ENCODE measurements at regions not wholly inside any gene's neighbourhood (a gene's known extent, or its start where the extent isn't known, plus 50 kb on each side); places are given as distances from the start of the nearest gene placed in this dataset.
"Not testable (repeated sequence)": the region's sequence is repeated elsewhere in the genome, so short reads cannot be mapped to it uniquely, and the experiment has no call there.

DNA sequence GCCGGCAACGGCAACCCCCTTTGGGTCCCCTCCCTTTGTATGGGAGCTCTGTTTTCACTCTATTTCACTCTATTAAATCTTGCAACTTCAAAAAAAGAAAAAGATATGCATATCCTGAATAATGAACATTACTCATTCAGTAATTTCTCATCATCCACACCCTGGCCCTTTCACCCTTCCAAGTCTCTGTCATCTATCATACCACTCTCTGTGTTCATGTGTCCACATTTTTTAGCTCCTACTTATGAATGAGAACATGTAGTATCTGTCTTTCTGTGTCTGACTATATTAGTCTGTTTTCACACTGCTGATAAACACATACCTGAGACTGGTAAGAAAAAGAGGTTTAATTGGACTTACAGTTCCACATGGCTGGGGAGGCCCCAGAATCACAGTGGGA is 209.8 kb upstream of the DDHD1 start:
- TF ChIP-seq, protein P1, sequence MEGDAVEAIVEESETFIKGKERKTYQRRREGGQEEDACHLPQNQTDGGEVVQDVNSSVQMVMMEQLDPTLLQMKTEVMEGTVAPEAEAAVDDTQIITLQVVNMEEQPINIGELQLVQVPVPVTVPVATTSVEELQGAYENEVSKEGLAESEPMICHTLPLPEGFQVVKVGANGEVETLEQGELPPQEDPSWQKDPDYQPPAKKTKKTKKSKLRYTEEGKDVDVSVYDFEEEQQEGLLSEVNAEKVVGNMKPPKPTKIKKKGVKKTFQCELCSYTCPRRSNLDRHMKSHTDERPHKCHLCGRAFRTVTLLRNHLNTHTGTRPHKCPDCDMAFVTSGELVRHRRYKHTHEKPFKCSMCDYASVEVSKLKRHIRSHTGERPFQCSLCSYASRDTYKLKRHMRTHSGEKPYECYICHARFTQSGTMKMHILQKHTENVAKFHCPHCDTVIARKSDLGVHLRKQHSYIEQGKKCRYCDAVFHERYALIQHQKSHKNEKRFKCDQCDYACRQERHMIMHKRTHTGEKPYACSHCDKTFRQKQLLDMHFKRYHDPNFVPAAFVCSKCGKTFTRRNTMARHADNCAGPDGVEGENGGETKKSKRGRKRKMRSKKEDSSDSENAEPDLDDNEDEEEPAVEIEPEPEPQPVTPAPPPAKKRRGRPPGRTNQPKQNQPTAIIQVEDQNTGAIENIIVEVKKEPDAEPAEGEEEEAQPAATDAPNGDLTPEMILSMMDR (IDR thresholded peaks at IDR 0.05), result not testable (repeated sequence)
- TF ChIP-seq POLR2A (IDR thresholded peaks at IDR 0.05), result not testable (repeated sequence)

Data from testis (tissue), 2 donors.